Right hindlimb (tissue), 1 donor: ENCODE measurements at regions not wholly inside any gene's neighbourhood (a gene's known extent, or its start where the extent isn't known, plus 50 kb on each side); places are given as distances from the start of the nearest gene placed in this dataset.
"Not testable (repeated sequence)": the region's sequence is repeated elsewhere in the genome, so short reads cannot be mapped to it uniquely, and the experiment has no call there.

ENCODE experiments used
- DNase-seq: peaks from one replicate; pipeline ENCODE4 v3.0.0-alpha.2; 2018

- DNase-seq, result no peak
Observed at GRCh38 chr13:72657379-72657778, 70.0 kb downstream of the MZT1 start.

GRCh38 chr13:72656357-72656756 lies 71.1 kb downstream of the MZT1 start:
- DNase-seq, result no peak

GRCh38 chr13:72653506-72653905 lies 73.9 kb downstream of the MZT1 start:
- DNase-seq, result no peak

- DNase-seq, result no peak
Observed at GRCh38 chr13:72652681-72653080, 74.7 kb downstream of the MZT1 start.

GRCh38 chr13:72651144-72651543 lies 76.3 kb downstream of the MZT1 start:
- no peak for DNase-seq

GRCh38 chr13:72650051-72650700 lies 77.3 kb downstream of the MZT1 start:
- no peak for DNase-seq

- no peak for DNase-seq
Observed at GRCh38 chr13:72648513-72649065, 78.8 kb downstream of the MZT1 start.

GRCh38 chr13:72647422-72647821 lies 80.0 kb downstream of the MZT1 start:
- no peak for DNase-seq

GRCh38 chr13:72645521-72645920 lies 81.9 kb downstream of the MZT1 start:
- DNase-seq, result no peak

- no peak for DNase-seq
Observed at GRCh38 chr13:72643311-72643989, 84.0 kb downstream of the MZT1 start.

- DNase-seq, result no peak
Observed at GRCh38 chr13:72639377-72639776, 88.1 kb downstream of the MZT1 start.

GRCh38 chr13:72638059-72638815 lies 89.2 kb downstream of the MZT1 start:
- DNase-seq, result no peak

GRCh38 chr13:72637561-72637960 lies 89.9 kb downstream of the MZT1 start:
- DNase-seq, result no peak

GRCh38 chr13:72634859-72635258 lies 92.6 kb downstream of the MZT1 start:
- DNase-seq, result no peak

GRCh38 chr13:72622546-72622945 lies 104.9 kb downstream of the MZT1 start:
- DNase-seq, result no peak

- no peak for DNase-seq
Observed at GRCh38 chr13:72620874-72621273, 106.6 kb downstream of the MZT1 start.

GRCh38 chr13:72617951-72618350 lies 109.5 kb downstream of the MZT1 start:
- no peak for DNase-seq

- no peak for DNase-seq
Observed at GRCh38 chr13:72617186-72617585, 110.2 kb downstream of the MZT1 start.

- not testable (repeated sequence) for DNase-seq
Observed at GRCh38 chr13:72610251-72610891, 117.1 kb downstream of the MZT1 start.

- no peak for DNase-seq
Observed at GRCh38 chr13:72599178-72599743, 128.2 kb downstream of the MZT1 start.

GRCh38 chr13:72590091-72590740 lies 137.2 kb downstream of the MZT1 start:
- no peak for DNase-seq

- no peak for DNase-seq
Observed at GRCh38 chr13:72586518-72586917, 140.9 kb downstream of the MZT1 start.
